ACHN (cell line): ENCODE measurements at regions not wholly inside any gene's neighbourhood (a gene's known extent, or its start where the extent isn't known, plus 50 kb on each side); places are given as distances from the start of the nearest gene placed in this dataset.

Source experiments
- DNase-seq: peaks from one replicate; pipeline ENCODE4 v3.0.0-alpha.2; 2015
- in situ Hi-C: cut with HindIII; loops from 2 replicates; pipeline ENCODE4 v1.10.0; 2017; ENCODE audit warnings: low sequenced_read_pairs, low pct_ligation_motif_present, low pct_unique_long_range_greater_than_20kb

DNA sequence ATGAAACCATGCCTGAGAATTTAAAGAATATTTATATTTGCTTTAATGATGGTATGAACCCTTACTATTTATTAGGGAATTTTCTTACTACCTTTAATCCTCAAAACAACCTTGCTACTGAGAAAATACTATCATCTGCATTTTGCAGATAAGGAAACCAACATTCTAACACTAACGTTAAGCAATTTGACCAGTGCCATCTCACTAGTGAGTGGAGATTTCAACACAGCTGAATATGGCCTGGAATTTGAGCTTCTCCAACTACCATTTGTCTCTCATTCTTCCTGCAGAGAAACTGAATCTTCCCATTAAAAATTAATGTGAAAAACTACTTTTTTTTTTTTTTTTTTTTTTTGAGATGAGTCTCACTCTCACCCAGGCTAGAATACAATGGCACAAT, 380.9 kb upstream of the SMIM31 start:
- in situ Hi-C loops = no loop called here

DNA sequence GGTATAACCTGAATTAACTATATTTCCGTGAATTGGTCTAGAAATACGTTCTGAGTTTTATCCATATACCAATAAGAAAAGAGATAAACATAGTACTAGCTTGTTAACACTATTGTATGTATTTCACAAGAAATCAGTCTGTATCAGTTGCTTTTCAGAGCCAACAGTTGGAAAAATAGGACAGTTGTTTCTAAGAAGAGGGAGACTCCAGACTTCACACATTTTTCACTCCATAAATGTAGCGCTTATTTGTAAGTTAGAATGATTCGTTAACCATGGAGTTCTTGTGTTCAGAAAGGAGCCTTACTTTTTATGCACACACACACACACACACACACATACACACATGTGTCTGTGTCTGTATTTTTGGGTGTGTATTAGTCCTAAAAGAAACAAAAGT, 376.7 kb upstream of the SMIM31 start:
- no peak for DNase-seq
- in situ Hi-C loops = no loop called here

More for the DNA sequence above, 380.9 kb upstream of the SMIM31 start:
- DNase-seq = no peak

DNA sequence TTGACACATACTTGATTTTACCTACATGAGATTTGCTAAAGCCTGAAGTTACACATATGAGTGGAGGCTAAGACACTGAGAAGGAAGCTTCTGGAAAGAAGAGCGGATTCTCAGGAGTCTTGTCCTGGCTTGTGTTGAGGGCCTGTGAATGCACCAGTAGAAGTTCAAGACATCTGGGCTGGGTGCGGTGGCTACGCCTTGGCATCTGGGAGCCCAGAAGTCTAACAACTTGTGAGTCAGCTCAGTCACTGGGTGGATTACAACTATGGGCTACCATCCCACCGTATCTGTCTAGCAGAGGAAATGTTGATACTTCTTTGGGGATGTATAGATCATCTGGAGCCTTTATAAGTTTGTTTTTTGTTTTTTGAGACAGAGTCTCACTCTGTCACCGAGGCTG, 375.6 kb upstream of the SMIM31 start:
- DNase-seq = no peak
- in situ Hi-C loops = no loop called here

DNA sequence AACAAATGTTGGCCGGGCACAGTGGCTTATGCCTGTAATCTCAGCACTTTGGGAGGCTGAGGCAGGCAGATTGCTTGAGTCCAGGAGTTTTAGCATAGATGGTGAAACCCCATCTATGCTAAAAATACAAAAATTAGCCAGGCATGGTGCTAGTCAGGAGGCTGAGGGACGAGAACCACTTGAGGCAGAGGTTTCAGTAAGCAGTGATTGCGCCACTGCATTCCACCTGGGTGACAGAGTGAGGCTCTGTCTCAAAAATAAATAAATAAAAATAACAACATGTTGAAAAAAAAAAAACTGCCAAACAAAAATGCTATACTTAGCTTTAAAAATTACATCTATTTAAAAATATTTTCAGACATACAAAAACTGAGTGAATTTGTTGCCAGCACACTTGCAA, 374.2 kb upstream of the SMIM31 start:
- in situ Hi-C loops = no loop called here
- DNase-seq = peak; percentile 49

DNA sequence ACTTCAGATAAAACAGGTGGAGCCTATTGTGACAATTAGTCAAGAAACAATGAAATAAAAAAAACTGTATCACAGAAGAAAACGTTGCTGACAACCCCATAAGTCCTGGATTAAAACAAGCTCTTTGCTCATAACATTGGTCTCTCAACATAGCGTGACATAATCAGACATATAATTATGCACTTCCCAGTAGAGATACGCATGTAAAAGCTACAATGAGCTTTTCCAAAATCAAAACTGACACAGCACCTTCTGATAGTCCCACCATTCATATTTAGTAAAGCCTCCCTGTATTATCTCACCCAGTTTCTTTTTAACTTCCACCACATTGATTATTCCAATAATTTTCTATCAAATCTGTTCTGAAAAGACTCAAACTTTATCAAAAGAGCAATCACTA, 372.1 kb upstream of the SMIM31 start:
- in situ Hi-C loops = no loop called here
- peak; percentile 19 for DNase-seq

DNA sequence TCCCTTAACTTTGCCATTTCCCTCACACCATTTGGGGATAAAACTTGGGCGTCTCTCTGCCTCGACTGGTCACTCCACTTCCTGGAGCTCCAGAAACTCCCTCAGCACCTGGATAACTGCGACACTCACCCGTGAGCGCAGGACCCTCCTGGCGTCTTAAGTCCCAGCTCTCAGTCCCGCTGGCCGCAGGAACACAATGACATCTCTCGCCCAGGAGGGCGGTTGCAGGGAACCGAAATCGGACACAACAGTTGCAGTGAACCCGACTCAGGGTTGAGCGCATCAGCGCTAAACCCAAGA, 370.9 kb upstream of the SMIM31 start:
- in situ Hi-C loops = no loop called here
- DNase-seq = no peak

DNA sequence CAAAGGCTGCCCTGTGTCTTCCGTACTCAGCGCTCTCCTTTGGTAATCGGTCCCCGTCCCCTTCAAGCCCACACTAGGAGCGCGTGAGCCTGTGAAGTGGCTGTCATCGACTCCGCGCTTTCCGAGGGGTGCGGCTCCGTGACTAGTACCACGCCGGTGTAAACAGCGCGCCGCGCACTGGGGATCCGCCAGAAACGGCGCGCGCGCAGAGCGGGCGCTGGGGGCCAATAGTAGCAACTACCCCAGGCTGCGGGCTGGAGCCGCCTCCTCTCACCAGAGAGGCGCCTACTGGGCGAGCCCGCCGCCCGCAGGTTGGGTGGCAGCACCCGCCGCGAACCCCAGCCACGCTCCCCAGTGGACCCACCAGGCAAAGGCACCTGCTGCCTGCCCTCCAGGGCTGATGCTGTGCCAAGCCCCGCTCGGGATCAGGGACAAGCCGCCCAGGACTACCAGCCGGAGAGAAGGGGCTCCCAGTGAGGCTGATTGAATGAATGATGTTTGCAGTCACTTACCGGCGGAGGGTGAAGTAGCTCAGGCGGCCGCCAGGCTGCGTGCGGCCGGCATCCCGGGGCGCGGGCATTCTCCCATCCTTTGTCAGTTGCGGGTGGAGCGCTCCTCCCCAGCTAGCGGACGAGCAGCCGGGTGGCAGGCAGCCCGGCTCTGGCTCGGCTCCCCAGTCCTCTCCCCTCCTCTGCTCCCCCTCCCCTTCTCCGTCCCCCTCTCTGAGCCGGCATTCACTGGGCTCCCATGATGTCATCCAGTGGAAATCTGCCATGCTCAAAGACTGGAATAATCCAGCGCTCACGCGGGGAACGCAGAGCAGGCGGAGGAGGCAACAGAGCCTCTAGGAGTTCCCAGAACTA, 370.3 kb upstream of the SMIM31 start:
- DNase-seq = peak; percentile 83
- in situ Hi-C loops = no loop called here

DNA sequence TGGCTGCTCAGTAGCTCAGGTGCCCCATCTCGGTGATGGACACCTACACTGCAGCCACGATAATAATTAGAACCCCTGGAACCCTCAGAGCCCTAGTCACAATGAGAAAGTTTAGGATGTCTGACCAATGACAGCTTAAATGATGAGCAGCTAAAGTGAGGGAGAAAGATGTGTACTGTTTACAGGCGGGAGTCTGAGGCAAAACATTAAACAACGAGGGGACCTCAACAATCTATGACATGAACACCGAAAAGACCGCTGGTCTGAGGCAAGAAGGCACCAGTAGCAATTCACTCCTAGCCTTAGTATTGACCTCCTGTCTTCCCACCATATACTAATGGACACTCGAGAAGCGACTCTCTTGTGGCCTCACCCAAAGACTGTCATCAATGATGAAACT, 369.5 kb upstream of the SMIM31 start:
- no peak for DNase-seq
- in situ Hi-C loops = no loop called here

DNA sequence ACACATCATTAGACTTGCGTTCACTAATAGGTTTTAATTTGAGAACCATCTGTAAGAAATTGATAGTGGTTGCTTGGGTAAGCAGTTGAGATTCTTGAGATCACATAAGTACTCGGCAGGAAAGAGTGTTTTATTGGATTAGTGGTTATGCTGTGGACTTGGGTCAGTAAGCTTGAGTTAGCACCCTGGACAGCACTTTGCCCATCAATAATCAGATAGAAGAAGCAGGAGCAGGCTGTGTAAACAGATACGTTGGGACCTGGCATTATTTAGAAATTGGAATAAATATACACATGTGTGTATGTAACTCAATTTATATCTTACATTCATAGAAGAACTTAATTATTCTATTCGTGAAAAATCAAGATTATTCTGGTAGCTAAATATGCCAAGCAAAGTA, 357.5 kb upstream of the SMIM31 start:
- in situ Hi-C loops = no loop called here
- DNase-seq = peak; percentile 27

DNA sequence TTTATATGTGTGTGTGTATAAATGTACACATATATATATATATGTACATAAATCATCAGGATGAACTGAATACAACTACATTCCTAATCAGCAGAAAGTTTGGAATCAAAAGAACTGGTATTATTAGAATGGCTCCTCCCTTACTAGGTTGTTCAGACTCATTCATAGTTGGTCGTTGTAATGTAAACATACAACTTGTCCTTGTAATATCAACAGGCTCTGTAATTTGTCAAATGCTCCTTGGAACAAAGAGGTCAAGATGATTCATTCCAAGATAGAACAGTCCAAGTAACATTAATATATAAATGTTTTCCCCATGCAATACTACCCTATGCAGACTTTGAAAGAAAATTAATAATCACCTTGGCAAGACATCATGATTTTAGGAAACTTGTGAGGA, 351.4 kb upstream of the SMIM31 start:
- no peak for DNase-seq
- in situ Hi-C loops = no loop called here

DNA sequence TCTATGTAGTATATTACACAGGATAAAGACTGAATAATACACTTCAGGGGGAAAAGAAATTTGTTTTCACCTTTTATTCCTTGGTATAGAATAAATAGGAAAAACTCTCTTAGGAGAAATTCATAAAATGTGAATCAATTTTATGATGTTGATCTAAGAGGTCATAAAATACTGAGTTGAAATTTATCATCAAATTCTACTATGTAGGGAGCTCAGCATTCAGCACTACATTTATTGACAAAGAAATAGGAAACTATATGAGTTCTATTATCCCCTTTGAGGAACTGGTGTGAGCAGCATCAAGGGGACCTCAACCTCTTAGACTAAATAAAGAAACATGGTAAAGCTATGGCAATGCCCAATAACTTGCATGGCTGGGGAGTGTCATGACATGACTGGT, 348.2 kb upstream of the SMIM31 start:
- DNase-seq = no peak

DNA sequence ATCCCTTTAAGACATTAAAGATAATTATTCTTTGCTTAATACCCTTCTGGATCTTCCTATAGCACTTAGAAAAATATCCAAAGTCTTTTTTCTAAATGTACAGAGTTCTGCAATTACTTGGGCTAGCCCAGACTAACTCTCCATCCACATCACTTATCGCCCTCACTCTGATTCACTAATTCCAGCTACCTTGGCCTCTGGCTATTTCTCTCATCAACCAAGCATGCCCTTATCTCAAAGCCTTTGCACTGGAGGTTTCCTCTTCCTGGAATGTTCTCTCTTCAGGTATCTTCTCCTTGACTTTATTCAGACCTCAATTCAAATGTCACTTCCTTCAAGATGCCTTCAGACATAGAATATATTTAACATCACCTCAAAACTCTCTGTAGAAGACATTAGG, 345.1 kb upstream of the SMIM31 start:
- in situ Hi-C loops = no loop called here
- DNase-seq = no peak

More for the DNA sequence above, 348.2 kb upstream of the SMIM31 start:
- in situ Hi-C loops = no loop called here

DNA sequence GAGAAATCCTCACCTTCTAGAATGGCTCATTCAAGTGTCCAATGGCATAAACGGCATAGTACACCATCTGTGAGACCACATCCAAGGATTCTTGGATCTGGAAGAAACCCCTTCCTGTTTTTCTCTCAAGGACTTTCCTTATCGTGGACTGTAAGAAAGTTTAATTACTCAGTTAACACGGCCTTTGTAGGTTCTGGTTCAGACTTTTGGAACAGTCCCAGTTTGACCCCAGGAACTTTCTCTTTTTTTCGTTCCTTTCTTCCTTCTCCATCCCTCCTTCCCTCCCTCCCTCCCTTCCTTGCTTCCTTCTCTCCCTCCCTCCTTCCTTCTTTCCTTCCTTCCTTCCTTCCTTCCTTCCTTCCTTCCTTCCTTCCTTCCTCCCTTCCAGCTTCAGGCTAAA, 343.5 kb upstream of the SMIM31 start:
- DNase-seq = no peak
- in situ Hi-C loops = no loop called here

DNA sequence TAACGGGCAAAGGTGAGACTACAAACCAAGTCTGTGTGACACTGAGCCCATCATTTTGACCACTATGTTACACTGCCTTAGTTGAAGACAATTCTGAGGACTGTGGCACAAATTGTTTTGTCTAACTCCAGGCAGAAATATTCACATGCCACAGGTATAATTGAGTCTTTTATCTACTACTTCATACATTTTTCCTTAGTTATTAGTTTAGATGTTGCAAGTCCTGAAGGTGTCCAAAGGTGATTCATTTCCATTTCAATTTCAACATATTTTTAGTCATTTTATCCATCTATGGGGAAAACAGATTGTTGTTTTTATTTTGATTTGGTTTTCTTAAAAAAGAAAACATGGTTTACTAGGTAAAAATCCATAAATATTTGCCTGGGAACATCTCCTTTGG, 341.7 kb upstream of the SMIM31 start:
- DNase-seq = no peak
- in situ Hi-C loops = no loop called here

DNA sequence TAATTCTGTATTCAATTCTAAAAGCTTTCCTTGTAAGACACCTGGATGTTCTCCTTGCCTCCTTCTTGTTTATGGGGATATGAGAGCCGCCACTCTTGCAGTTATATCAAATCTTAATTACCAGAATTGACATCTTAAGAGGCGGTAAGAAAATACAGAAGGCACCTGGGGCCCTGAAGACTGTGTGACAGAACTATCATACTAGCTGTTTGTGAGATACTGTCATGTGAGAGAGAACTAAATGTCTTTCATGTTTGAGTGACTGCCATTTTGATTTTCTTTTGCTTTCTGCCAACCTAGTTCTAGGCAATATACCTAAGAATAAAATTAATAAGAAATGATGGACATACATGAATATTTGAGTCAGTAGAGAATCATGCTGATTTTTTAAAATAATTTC, 340.2 kb upstream of the SMIM31 start:
- DNase-seq = no peak
- in situ Hi-C loops = no loop called here

DNA sequence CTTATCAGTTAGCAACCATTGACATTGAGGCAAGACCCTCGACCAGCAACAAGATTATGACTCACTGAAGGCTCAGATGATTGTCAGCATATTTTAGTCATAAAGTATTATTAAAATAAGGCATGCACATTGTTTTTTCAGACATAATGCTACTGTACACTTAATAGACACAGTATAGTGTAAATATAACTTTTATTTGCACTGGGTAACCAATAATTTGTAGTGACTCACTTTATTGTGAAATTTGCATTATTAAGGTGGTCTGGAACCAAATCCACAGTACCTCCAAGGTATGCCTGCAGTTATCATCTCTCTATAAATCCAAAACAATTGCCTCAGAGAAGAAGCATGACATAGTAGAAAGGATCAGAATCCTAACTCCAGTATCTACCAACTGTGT, 330.1 kb upstream of the SMIM31 start:
- in situ Hi-C loops = no loop called here
- no peak for DNase-seq

DNA sequence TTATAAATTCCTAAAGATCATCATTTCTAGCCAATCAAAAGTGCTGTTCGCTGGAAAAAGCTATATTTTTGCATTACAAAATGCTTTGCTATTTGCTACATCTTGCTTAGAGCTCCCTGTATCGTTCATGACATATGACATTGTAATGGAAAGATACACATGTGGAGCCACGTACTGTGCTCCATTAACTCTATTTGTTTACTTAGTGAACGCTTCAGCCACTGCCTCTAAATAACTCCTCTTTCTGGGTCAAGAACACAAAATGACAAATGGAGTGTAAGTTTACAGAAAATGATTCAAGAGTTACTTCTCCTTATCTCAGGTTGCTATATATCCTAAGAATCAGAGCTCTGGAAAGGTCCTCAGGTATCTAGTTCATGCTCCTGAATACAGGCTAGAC, 329.1 kb upstream of the SMIM31 start:
- in situ Hi-C loops = no loop called here
- no peak for DNase-seq

DNA sequence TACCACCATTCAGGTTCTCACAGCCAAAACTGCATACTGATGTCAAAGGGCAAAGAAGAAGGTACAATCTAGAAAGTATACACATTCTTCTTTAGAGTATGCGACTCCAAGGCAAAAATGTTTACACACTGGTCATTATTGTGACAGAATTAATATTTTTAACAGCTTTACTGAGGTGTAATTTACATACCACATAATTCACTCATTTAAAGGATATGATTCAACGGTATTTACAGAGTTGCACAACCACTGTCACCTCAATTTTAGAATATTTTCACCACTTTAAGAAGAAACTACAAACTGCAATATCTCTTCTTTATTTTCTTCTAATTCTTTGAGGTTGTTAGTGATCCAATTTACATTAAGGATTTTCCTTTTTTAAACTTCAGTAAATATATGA, 325.4 kb upstream of the SMIM31 start:
- in situ Hi-C loops = no loop called here
- DNase-seq = no peak

DNA sequence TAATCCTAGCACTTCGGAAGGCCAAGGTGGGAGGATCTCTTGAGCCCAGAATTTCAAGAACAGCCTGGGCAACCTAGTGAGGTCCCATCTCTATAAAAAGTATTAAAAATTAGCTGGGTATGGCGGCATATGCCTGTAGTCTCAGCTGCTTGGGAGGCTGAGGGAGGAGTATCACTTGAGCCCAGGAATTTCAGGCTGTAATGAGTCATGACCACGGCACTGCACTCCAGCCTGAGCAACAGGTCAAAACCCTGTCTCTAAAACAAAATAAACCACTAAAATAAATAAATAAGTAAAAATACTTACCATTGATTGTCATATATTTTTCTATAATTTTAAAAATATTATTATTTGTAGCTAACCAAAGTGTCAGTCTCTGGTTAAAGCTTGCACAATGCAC, 315.6 kb upstream of the SMIM31 start:
- peak; percentile 5 for DNase-seq
- in situ Hi-C loops = no loop called here

DNA sequence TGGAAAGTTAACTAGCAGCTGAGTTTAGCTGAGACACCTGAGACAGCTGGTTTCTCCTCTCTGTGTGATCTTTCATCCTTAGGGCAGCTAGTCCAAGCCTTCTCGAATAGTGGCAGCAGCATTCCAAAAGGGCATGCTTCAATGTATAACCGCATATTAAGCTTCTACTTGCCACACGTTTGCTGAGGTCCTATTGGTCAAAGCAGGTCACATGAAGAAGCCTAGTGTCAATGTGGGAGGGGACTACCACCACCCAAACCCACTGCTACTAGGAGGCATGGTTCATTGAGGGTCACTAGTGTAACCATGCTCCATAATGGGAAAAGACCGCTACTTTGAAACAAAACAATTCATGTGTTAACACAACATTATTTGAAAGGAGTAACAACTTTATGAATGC, 314.9 kb upstream of the SMIM31 start:
- in situ Hi-C loops = no loop called here
- no peak for DNase-seq

DNA sequence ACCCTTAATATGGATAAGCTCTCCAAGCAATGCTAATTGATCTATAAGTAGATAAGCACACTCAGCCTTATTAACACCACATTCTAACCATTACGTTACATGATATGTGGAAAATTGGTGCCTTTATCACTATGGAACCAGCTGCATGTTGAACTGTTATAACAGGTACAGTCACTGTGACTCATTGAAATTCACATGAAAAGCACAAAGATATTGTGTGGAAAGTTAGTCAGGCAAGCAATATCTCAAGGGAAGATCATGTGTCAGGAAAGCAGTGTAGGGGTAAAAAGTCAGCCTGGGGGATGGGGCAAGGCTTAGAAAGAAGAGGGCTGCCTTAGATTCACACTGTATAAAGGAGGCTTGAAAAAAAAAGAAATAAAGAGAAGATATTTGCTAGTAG, 313.7 kb upstream of the SMIM31 start:
- peak; percentile 25 for DNase-seq
- in situ Hi-C loops = no loop called here
